Activated T-cell treated with anti-CD3 and anti-CD28 coated beads for 48 hours (primary cell): ENCODE measurements at regions not wholly inside any gene's neighbourhood (a gene's known extent, or its start where the extent isn't known, plus 50 kb on each side); places are given as distances from the start of the nearest gene placed in this dataset.

Experiments used
- DNase-seq: peaks from one replicate; pipeline ENCODE4 v3.0.0-alpha.2; 2020; ENCODE audit warnings: low read depth

DNA sequence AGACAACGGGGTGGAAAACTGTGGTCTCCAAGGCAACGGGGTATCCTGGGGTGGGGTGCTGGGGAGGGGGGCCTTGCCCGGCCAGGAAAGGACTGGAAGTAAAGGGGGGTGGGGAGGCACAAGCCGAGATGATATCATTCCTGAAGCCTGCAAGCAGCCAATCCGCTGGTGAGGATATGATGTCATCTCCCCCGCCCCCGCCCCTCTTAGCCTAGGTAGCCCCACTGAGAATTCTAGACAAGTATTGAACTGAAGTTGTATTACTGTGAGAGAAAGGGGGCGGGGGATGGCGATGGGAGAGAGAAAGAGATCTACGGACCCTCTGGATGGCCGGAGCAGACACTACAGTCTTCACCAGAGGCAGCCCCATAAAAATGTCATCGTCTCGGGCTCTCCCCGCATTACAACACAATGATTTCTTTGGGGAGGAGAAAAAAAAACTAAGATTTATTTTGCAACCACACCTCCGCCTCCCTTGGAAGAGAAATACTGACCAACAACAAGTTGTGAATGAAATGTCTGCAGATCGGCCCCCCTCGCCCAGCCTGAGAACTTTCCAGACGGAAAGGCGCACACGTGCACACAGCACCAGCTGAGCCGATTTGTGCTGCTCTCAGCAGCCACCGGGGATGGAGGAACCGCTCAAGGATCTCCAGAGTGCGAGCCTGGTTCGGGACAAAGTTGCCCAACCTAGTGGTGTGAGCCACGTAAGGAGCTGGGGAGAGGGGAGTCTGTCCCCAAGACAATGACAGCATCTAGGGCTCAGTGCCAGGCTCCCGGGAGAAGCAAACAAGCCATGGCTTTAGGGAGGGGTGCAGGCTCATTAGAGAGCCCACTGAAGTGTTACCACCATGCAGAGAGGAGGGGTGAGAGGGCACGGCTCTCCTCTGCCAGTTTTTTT, 222.1 kb downstream of the SOX9 start:
- DNase-seq, result no peak

DNA sequence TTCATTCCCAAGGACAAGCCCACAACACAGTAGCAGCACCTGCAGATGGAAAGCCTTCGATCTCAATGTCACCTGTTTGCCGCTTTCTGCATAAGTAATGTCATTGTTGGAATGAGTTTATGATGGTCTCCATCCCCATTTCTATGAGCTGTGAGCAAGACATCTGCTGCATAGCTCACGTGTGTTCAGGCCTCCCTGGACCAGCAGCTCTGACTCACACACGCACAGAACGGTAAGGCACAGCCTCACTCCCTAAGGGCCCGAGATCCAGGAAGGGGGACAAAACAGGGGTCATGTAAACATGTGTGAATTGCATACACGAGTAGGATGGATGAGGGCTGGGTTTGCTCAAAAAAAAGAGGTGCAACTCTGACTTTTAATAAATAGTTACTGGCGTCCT, 223.1 kb downstream of the SOX9 start:
- DNase-seq, result no peak

DNA sequence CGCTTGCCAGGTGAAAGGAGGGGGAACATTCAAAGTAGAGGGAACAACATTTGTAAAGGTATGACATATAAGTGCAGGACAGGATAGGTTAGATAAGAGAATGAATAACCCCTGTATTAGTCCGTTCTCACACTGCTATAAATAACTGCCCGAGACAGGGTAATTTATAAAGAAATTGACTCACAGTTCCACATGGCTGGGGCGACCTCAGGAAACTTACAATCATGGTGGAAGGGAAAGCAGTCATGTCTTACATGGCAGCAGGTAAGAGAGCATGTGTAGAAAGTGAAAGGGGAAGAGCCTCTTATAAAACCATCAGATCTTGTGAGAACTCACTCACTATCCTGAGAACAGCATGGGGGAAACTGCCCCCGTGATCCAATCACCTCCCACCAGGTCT, 223.8 kb downstream of the SOX9 start:
- no peak for DNase-seq

DNA sequence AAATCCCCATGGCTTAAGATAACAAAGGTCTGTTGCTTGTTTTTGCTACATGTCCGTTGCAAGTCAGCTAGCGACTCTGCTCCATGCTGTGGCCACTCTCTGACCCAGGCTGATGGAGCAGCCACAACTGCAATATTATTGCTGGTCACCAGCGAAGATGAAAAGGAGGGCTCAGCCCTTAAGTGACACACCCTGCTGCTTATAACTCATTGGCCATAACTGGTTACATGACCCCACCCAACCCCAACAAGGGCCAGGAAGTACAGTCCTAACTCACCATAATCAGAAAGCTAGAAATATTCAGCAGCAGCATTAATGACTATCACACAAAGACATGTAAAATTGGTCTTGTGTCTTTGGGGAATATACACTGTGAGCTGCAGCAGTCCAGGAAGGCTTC, 224.3 kb downstream of the SOX9 start:
- DNase-seq, result no peak

DNA sequence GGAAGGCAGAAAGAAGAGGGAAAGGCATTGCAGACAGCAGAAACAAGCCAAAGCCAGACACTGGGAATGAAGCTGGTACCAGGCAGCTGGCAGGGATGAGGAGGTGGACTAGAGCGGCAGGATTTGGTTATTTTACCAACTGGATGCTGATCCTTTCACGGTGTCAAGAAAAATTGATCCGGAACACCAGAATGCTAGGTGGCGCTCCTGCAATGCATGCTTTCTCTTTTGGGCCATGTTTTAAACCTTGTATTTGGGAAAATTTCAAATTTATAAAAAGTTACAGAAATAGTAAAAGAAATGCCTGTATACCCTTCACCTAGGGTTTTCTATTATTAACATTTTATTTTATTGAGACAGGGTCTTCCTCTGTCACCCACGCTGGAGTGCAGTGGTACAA, 224.7 kb downstream of the SOX9 start:
- DNase-seq, result no peak

DNA sequence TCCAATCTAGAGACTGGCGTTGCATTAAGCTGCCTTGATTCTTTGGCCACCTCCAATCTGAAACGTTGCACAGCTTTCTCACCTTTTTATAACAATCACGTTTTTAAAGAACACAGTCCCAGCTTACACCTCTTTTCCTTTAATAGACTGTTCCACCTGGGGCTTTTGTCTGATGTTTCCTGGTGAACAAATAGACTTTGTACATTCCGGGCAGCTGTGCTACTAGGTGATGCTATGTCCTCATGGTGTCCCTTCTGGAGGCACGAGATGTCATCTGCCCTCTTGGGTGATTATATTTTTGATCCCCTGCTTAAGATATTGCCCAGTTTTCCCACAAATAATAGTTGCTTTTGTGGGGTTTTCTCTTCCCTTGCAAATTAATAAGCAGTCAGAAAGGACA, 225.5 kb downstream of the SOX9 start:
- no peak for DNase-seq

DNA sequence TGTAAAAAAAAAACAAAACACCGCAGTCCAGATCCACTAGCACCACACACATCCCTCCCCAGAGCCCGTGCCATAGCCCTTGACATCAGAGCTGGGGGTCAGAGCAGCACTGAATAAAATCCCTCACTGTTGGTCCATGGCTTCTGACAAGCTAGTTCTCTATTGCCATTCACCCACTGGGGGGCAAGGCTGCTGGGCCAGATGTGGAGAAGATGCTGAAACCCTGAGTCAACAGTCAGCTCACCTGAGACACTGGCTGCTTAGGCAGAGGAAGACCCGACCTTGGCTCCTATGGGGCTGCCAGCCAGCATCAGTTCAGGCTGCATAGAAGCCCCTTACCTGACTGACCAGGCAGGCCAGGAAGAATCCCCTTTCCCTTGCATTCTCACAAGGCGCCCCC, 228.2 kb downstream of the SOX9 start:
- no peak for DNase-seq

DNA sequence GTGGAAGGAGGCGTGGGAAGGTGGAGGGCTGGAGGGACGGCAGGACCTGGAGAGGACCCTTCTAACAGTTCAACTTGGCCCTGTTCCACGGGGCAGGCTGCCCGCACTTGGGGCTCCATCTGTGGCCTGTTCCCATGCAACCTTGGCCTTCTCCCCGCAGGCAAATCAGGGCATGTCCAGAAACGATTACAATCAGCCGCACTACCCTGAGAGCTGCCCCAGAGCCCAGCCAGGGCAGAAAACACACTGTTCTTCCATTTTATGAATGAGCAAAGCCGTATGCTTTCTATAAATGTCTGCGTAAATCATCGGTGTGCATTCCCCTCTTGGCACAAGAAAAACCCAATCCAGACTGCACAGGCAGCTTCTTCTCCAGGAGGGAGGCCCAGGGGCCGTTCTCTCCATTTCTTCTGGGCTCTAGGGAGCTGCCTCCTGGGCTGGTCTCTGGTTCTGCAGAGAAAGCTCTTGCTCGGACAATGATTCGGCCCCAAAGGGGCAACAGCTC, 228.7 kb downstream of the SOX9 start:
- DNase-seq, result no peak

DNA sequence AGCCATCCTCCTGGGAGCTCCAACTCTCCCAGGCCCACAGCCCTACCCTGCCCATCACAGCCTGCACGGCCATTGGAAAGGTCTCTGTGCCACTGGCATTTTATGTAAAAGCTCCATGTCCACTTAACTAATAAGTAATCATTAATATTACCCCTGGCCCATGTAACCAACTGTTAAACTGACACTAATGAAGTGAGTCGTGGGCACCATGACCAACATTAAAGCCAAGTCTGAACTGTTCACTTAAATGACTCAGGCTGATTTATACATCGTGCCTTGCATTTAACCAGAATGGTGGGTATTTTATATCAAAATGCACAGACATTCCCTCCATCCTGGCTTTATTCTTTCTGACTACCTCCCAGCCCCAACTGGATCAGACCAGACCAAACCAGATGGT, 229.3 kb downstream of the SOX9 start:
- no peak for DNase-seq

DNA sequence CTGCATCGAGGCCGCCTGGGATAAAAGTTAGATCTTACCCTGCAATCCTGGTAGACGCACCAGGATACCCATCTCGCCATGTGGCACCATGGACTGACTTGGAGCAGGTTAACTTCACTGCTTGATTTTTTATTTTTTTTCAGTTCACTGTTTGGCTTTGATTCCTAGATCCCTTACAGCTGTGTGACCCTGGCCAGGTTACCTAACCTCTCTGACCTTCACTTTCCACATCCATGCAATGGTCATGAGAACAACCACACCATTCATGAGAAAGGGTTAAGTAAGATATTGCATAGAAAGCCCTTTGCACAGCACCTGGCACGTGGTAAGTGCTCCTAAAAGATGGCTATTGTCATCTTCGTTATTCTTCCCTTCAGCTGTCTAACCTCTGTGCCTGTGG, 230.5 kb downstream of the SOX9 start:
- DNase-seq, result no peak

DNA sequence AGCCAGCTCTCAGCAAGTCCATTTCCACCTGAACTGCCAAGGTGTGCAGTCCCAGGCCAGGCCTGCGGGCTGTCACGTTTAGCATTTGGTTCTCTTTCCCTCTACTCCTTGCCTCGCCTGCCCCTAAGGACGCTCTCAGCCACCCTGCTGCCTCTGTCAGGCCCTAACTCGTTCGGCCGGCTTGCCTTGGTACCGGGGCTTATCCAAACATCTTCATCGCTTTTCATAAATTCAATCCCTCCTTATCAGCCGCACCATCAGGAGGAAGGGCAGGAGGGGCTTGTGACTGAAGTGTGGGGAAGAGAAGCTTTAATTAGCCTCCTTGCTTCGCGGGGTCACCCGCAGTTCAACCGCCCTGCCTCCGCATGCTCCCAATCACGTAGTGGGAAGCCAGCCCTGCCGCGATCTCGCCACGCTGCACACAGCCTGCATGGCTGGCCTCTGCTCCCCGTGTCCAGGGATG, 231.1 kb downstream of the SOX9 start:
- no peak for DNase-seq

DNA sequence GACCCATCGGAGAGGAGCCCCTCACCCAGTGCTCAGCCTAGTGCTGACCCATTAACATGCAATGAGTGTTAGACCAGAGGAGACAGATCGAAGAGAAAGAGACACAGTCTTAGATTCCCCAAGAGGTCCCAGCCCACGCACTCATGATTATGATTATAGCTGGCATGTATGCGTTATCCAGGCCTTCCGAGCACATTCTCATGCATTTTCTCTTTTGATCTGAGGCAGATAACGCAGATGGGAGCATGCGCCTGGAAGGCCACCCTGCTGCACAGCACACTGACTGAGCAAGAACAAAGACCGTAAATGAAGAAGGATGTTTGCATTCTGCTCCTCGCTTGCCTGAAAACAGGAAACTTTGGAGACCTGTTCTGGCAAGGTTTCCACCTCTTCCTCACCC, 232.7 kb downstream of the SOX9 start:
- DNase-seq, result no peak

DNA sequence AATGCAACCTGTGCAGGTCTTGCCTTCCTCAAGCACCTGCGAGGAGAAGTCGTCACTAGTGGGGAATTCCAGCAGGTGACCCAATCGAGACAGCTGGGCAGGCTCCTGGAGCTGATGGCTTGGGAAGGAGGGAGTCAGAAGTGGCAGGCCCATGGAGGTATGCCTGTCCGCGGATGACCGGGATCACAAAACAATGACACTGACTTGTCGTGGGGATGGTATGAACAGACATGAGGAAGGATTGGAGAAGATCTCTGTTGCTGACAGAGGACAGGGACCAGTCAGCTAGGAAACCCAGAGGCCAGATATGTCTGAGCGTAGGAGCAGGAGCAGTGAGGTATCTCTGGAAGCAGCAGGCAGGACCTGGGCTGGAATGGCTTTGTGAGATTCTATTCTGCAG, 233.3 kb downstream of the SOX9 start:
- no peak for DNase-seq

DNA sequence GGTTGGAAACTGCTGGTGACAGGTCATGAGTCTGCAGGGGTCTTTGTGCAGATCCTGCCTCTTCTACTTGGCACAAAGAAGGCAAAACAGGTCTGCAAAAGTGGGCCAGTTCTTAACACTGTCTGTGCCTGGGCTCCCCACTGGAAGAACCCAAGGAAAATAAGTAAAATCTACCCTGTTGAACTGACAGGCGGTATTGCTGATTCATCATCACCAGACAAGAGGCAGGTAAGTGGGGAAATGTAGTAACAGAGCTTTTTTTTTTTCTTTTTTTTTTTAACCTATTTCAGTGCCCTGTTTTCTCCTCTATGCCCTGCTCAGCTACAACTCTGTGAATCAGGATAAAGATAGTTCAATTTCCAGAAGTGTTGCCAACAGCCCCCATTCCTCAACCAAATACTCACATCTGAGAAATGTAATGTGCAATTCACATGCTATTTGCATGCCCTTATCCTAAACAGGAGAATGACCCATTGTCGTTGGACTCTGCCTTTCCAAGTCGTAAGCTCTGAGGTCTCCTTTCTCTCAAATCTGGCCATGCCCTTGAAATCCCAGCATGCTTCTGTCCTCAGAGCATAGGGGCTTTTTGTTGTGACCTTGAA, 237.0 kb downstream of the SOX9 start:
- no peak for DNase-seq

DNA sequence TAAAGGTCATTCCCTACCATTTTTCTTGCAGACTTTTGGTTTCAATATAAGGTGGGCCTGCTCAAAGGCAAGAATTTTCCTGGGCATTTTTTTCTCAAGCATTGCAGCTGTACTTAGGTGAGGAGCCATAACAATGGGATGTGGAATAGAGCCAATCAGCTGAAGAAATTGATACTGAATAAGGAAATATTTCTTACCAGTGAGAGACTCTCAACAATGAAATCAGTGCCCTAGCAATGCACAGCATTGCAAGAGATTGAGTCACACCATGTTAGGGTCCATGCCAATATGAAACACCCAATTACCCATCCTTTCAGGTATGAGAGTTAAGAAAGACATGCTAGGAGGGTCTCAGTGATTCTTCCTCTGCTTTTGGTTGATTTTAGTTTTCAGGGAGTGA, 237.6 kb downstream of the SOX9 start:
- DNase-seq, result no peak

DNA sequence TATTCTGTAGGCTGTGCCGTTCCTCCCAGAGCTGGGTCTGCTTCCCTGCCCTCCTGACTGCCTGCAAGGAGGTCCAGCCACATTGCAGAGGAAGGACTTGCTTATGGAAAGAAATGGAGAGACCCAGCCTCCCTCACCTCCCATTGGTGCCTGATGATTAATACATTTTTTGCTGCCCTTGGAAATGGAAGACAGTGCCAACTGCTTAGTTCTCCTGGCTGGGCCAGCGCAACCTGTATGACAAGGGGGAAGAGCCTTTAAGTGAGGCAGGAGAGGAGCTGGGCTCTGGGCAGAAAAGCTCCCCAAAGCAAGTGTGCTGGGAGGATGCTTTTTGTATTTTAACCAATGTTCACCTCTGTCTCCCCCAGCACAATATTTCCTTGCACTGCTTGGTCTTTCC, 238.5 kb downstream of the SOX9 start:
- DNase-seq, result no peak

DNA sequence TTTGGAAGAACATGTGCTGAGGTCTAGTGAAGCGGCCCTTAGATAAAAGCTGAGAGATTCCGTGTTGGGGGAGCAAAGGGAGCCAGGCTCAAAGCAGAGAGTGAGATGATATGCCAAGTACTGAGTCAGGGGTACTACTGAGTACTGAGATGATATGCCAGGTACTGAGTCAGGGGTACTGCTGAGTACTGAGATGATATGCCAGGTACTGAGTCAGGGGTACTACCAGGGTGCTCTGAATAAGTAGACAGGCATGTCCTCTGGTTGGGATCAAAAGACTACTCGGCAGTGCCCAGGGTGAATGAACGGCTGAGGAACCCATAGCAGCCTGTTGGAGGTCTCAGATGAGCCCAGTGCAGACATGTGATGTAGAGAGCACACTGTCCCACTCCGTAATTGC, 239.0 kb downstream of the SOX9 start:
- DNase-seq, result no peak

DNA sequence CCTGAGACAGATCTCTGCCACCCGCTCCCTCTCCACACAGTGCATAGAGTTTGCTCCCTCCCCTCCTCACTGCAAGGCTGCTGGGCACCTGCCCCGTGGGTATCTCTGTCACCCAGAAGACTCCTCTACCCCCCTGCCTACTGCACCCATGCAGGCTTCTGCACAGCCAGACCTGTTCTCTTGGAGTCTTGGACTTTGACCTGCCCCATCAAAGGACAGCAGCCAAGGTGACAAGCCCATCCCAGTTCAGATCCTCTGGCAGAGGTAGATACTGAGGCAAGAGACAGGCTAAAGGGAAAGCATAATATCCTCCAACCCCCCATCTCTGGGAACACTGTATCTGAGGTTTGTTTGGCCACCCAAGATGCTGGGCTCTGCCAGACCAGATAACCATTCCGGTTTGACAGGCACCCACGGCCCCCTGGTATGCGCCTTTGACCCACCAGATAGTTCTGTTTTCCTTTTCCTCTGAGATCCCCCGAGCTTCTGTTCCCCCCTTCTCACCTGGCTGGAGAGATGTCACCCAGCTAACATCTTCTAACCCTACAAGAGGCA, 239.6 kb downstream of the SOX9 start:
- DNase-seq, result no peak

DNA sequence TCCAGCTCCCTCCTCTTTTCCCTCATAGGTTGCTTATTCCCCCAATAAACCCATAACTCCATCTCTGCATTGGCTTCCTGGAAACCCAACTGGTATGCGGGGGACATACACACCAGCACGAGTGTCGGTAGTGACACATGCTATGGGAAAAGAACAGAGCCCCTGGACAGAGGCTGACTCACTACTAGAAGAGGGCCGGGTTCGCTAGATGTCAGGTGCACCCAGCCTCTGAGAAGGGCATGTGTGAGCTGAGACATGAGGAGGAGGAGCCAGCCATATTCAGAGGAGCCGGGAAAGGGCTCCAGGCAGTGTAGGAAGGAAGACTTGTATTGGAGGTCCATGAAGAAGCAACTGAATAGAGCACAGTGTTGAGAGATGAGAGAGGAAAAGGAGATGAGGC, 241.1 kb downstream of the SOX9 start:
- no peak for DNase-seq

DNA sequence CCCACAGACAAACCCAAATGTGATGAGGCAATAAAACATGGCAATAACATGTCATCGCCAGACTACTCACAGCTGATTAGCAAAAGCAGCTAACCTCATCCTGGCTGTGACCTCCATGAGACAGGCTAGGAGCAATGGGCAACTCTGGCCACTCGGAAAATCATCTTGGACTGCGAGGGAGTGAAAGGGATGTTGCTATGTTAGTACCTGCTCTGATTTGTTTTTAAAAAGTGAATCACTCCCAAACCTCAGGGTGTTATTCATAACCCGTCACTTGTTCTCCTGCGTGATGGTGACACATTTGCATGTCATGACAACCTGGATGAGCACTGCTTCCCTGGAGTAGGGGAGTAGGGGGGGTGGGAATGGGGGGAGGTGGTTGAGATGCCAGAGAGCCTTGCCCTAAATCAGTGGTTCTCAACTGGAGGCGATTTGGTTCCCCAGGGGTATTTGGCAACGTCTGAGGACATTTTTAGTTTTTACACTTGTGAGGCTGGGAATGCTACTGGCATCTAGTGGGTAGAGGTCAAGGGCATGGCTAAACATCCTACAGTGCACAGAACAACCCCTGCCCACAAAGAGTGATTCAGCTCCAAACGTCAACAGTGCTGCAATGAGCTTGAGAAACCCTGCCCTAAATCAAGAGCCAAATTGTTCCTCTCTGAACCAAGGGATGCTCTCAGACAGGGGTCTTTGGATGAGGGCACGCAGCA, 241.7 kb downstream of the SOX9 start:
- DNase-seq, result no peak

DNA sequence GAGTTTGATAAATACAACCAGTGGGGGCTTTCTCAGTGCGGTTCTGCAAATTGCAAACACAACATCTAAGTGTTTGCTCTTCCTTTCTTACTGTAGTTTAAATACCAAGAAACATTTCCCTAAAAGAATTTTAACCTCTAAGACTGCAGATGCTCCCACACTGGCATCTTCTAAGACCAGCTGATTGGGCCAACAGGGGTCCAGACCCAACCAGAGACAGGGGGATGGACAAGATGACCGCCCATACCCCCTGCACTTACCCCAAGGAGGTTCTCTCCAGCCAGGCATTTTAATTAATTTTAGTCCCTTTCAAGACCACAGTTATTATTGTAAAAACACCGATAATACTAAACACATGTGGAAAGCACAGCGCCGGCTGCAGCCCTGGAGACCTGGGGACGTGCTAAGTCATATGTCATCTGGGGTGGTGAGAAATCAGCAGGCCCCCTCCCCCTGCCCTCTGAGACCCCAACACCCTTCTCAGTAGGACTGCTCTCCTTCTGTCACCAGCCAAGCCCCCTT, 242.3 kb downstream of the SOX9 start:
- DNase-seq, result no peak

DNA sequence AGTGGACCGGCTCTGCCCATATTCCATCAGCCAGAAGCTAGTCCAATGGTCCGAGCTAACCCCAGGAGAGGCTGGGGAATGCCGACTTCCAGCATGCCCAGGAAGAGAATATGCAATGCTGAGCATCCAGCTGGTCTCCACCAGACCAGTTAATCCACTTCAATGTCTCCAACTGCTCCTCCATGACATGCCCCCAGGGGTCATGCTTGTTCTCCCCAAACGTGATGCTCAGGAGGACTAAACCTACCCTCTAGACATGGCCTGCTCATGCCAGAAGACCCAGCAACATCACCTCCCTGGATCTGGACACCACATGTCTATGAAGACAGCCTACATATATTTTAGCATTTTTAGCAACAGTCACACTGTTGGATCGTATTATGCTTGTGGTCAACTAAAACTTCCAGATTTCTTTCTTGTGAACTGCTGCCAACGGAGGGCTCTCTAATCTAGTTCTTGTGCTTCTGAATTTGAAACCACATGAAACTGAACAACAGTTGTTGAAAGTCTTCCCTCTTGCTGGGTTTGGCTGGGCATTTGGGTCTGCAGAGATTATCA, 245.1 kb downstream of the SOX9 start:
- DNase-seq, result no peak
